ENCODE measurements at regions not wholly inside any gene's neighbourhood (a gene's known extent, or its start where the extent isn't known, plus 50 kb on each side); places are given as distances from the start of the nearest gene placed in this dataset.

GRCh38 chr2:167480986-167481309 lies 592.7 kb downstream of the XIRP2 start:
- ATAC-seq, result no peak
- Histone ChIP-seq H3K9me3 (no peaks in the 10 kb centered on the region), H3K4me1 (ENCODE audit: low read depth) (no peaks in the 10 kb centered on the region), H3K4me3 (no peak overlapping the region), H3K36me3 (ENCODE audit: low read depth) (no peaks in the 10 kb centered on the region)
- no peak for TF ChIP-seq CTCF (IDR thresholded peaks at IDR 0.05)
- intact Hi-C loops (cut with DNase I, micrococcal nuclease), result no loop called here
- DNase-seq, result no peak

GRCh38 chr2:167480232-167480985 lies 592.1 kb downstream of the XIRP2 start:
- Histone ChIP-seq H3K4me1 (ENCODE audit: low read depth) (no peaks in the 10 kb centered on the region), H3K4me3 (no peak overlapping the region), H3K36me3 (ENCODE audit: low read depth) (no peaks in the 10 kb centered on the region), H3K9me3 (no peaks in the 10 kb centered on the region)
- DNase-seq (peak in 1 of 3 donors; percentile 1), ATAC-seq (peak; percentile 62)
- intact Hi-C loops (cut with DNase I, micrococcal nuclease), result no loop called here
- no peak for TF ChIP-seq CTCF (IDR thresholded peaks at IDR 0.05)

- Histone ChIP-seq H3K4me1 (ENCODE audit: low read depth) (no peaks in the 10 kb centered on the region), H3K36me3 (ENCODE audit: low read depth) (no peaks in the 10 kb centered on the region), H3K4me3 (no peak overlapping the region), H3K9me3 (no peaks in the 10 kb centered on the region)
- TF ChIP-seq CTCF (IDR thresholded peaks at IDR 0.05), result no peak
- no peak for DNase-seq
- ATAC-seq, result no peak
- intact Hi-C loops (cut with DNase I, micrococcal nuclease), result no loop called here
Observed at GRCh38 chr2:167478196-167478595, 589.9 kb downstream of the XIRP2 start.

- Histone ChIP-seq H3K36me3 (ENCODE audit: low read depth) (no peaks in the 10 kb centered on the region), H3K4me1 (ENCODE audit: low read depth) (no peaks in the 10 kb centered on the region), H3K9me3 (no peaks in the 10 kb centered on the region), H3K4me3 (no peak overlapping the region)
- ATAC-seq (no peak), DNase-seq (no peak)
- no peak for TF ChIP-seq CTCF (IDR thresholded peaks at IDR 0.05)
- intact Hi-C loops (cut with DNase I, micrococcal nuclease), result no loop called here
Observed at GRCh38 chr2:167475791-167476190, 587.5 kb downstream of the XIRP2 start.

GRCh38 chr2:167471734-167472133 lies 583.5 kb downstream of the XIRP2 start:
- Histone ChIP-seq H3K9me3 (no peaks in the 10 kb centered on the region), H3K36me3 (ENCODE audit: low read depth) (no peaks in the 10 kb centered on the region), H3K4me1 (ENCODE audit: low read depth) (no peaks in the 10 kb centered on the region), H3K4me3 (no peak overlapping the region)
- intact Hi-C loops (cut with DNase I, micrococcal nuclease), result no loop called here
- no peak for TF ChIP-seq CTCF (IDR thresholded peaks at IDR 0.05)
- ATAC-seq, result no peak
- no peak for DNase-seq

- intact Hi-C loops (cut with DNase I, micrococcal nuclease), result no loop called here
- Histone ChIP-seq H3K4me1 (ENCODE audit: low read depth) (no peaks in the 10 kb centered on the region), H3K9me3 (no peaks in the 10 kb centered on the region), H3K4me3 (no peak overlapping the region), H3K36me3 (ENCODE audit: low read depth) (no peaks in the 10 kb centered on the region)
- no peak for TF ChIP-seq CTCF (IDR thresholded peaks at IDR 0.05)
- ATAC-seq, result no peak
- DNase-seq, result no peak
Observed at GRCh38 chr2:167471332-167471731, 583.1 kb downstream of the XIRP2 start.

Measured in mucosa of descending colon (tissue), 3 donors.